ENCODE measurements at regions not wholly inside any gene's neighbourhood (a gene's known extent, or its start where the extent isn't known, plus 50 kb on each side); places are given as distances from the start of the nearest gene placed in this dataset.
A peak's percentile ranks its signal among the peaks of the same experiment; 100 is the strongest.

- no peak for DNase-seq
Measured at GRCh38 chr1:110816945-110817344, 56.0 kb upstream of the CD53 start.

GRCh38 chr1:110811529-110811928 is 61.4 kb upstream of the CD53 start:
- DNase-seq, result no peak

- DNase-seq, result no peak
Measured at GRCh38 chr1:110800079-110800478, 72.9 kb upstream of the CD53 start.

GRCh38 chr1:110798691-110799256 is 74.2 kb upstream of the CD53 start:
- DNase-seq, result no peak

- no peak for DNase-seq
Measured at GRCh38 chr1:110788673-110789072, 84.3 kb upstream of the CD53 start.

- DNase-seq, result no peak
Measured at GRCh38 chr1:110787328-110788071, 85.4 kb upstream of the CD53 start.

- DNase-seq, result no peak
Measured at GRCh38 chr1:110786802-110787327, 86.1 kb upstream of the CD53 start.

GRCh38 chr1:110785612-110786011 is 87.3 kb upstream of the CD53 start:
- DNase-seq, result no peak

- no peak for DNase-seq
Measured at GRCh38 chr1:110785055-110785454, 87.9 kb upstream of the CD53 start.

- peak; percentile 63 for DNase-seq
Measured at GRCh38 chr1:110783292-110783918, 89.5 kb upstream of the CD53 start.

GRCh38 chr1:110781525-110781924 is 91.4 kb upstream of the CD53 start:
- no peak for DNase-seq

- DNase-seq, result peak; percentile 85
Measured at GRCh38 chr1:110780600-110781484, 92.1 kb upstream of the CD53 start.

GRCh38 chr1:110779636-110780035 is 93.3 kb upstream of the CD53 start:
- no peak for DNase-seq

- no peak for DNase-seq
Measured at GRCh38 chr1:110778821-110779220, 94.1 kb upstream of the CD53 start.

- no peak for DNase-seq
Measured at GRCh38 chr1:110777228-110777627, 95.7 kb upstream of the CD53 start.

- DNase-seq, result no peak
Measured at GRCh38 chr1:110774398-110774797, 98.5 kb upstream of the CD53 start.

- DNase-seq, result no peak
Measured at GRCh38 chr1:110773813-110774212, 99.1 kb upstream of the KCNA3 start.

- no peak for DNase-seq
Measured at GRCh38 chr1:110771245-110772022, 96.7 kb upstream of the KCNA3 start.

- no peak for DNase-seq
Measured at GRCh38 chr1:110770832-110771231, 96.1 kb upstream of the KCNA3 start.

- no peak for DNase-seq
Measured at GRCh38 chr1:110768605-110769004, 93.9 kb upstream of the KCNA3 start.

GRCh38 chr1:110766336-110766647 is 91.6 kb upstream of the KCNA3 start:
- no peak for DNase-seq
